ENCODE measurements at regions not wholly inside any gene's neighbourhood (a gene's known extent, or its start where the extent isn't known, plus 50 kb on each side); places are given as distances from the start of the nearest gene placed in this dataset.

DNA sequence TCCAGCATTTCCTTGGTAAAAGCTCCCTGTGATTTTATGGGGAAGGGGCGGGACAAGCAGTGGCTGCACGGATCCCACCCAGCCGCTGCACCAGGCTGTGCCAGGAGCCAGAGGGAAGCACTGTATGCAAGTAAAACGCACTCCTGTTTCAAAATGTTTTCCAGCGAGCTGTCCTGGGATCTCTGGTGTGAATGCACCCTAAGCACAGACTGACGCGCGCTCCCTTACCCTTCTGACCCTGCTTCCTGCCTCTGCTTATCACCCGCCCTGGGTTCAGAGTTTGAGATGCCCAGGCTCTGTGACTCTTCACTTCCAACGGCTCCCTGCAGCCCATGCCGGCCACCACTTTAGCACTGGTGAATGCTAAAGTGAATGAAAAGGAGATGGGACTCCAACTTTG, 131.2 kb downstream of the RHOU start:
- Histone ChIP-seq H3K4me3 (ENCODE audit: insufficient read depth, low read length) (no peak overlapping the region), H3K4me2 (ENCODE audit: insufficient read depth, low read length) (no peak overlapping the region), H3K36me3 (ENCODE audit: insufficient read depth, low read length) (no peaks in the 10 kb centered on the region), H3K79me2 (ENCODE audit: insufficient read depth, low read length) (no peaks in the 10 kb centered on the region), H3K9me3 (ENCODE audit: low read depth, low read length) (no peaks in the 10 kb centered on the region), H3K27me3 (ENCODE audit: insufficient read depth, low read length) (peaks cover 10% of the 10 kb centered on the region), H3K27ac (ENCODE audit: low read depth, low read length) (no peak overlapping the region), H2AFZ (ENCODE audit: low read length) (no peak overlapping the region), H3K4me1 (ENCODE audit: insufficient read depth, low read length) (no peaks in the 10 kb centered on the region), H4K20me1 (ENCODE audit: insufficient read depth, low read length) (no peaks in the 10 kb centered on the region)
- no peak for TF ChIP-seq CTCF (IDR thresholded peaks at IDR 0.05; ENCODE audit: extremely low read depth, low read depth, low read length)
- DNase-seq (ENCODE audit: insufficient read length, low spot score, missing footprints), result no peak

GRCh38 chr1:228867108-228867950, 132.1 kb downstream of the RHOU start:
- Histone ChIP-seq H3K36me3 (ENCODE audit: insufficient read depth, low read length) (no peaks in the 10 kb centered on the region), H3K4me3 (ENCODE audit: insufficient read depth, low read length) (no peak overlapping the region), H3K27me3 (ENCODE audit: insufficient read depth, low read length) (peaks cover 5% of the 10 kb centered on the region), H3K79me2 (ENCODE audit: insufficient read depth, low read length) (no peaks in the 10 kb centered on the region), H2AFZ (ENCODE audit: low read length) (no peak overlapping the region), H4K20me1 (ENCODE audit: insufficient read depth, low read length) (no peaks in the 10 kb centered on the region), H3K4me2 (ENCODE audit: insufficient read depth, low read length) (no peak overlapping the region), H3K9me3 (ENCODE audit: low read depth, low read length) (no peaks in the 10 kb centered on the region), H3K4me1 (ENCODE audit: insufficient read depth, low read length) (no peaks in the 10 kb centered on the region), H3K27ac (ENCODE audit: low read depth, low read length) (no peak overlapping the region)
- DNase-seq (ENCODE audit: insufficient read length, low spot score, missing footprints), result no peak
- TF ChIP-seq CTCF (IDR thresholded peaks at IDR 0.05; ENCODE audit: extremely low read depth, low read depth, low read length), result no peak

DNA sequence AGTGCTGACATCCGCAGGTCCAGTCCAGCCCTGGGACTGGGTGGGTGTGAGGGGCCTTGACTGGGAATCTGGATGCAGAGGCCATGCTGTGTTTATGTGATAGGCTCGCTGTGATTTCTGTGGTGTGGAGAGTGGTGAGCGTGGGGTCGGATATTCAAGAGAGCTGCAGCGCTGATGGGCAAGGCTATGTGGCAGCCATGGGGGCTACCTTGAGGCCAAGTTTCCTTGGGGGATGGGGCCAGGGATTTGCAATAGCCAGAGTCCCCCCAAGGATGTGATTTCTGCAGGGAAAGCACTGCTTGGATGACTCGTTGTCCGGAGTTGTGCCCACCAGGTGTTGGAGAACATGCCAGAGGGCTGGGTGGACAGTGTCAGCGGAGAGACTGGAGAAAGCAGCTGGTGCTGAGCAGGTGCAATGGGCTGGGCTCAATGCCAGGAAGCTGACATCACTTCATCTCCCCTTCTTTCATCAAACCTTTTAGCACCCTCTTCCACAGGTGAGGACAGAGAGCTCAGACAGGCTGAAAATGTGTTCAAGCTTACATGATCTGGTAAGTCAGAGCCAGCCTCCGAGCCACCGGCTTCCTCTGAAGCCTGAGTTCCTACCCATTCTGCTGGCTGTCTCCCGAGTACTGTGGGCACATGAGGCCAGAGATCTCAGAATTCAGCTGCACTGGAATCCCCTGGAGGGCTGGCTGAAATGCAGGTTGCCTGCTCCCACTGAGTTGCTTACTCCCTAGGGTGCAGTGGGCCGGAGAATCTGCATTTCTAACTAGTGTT, 132.9 kb downstream of the RHOU start:
- Histone ChIP-seq H3K27ac (ENCODE audit: low read depth, low read length) (no peak overlapping the region), H2AFZ (ENCODE audit: low read length) (no peak overlapping the region), H3K27me3 (ENCODE audit: insufficient read depth, low read length) (peaks cover 5% of the 10 kb centered on the region), H3K4me3 (ENCODE audit: insufficient read depth, low read length) (no peak overlapping the region), H3K4me1 (ENCODE audit: insufficient read depth, low read length) (no peaks in the 10 kb centered on the region), H3K36me3 (ENCODE audit: insufficient read depth, low read length) (no peaks in the 10 kb centered on the region), H3K4me2 (ENCODE audit: insufficient read depth, low read length) (no peak overlapping the region), H4K20me1 (ENCODE audit: insufficient read depth, low read length) (no peaks in the 10 kb centered on the region), H3K79me2 (ENCODE audit: insufficient read depth, low read length) (no peaks in the 10 kb centered on the region), H3K9me3 (ENCODE audit: low read depth, low read length) (no peaks in the 10 kb centered on the region)
- TF ChIP-seq CTCF (IDR thresholded peaks at IDR 0.05; ENCODE audit: extremely low read depth, low read depth, low read length), result no peak
- DNase-seq (ENCODE audit: insufficient read length, low spot score, missing footprints), result no peak

DNA sequence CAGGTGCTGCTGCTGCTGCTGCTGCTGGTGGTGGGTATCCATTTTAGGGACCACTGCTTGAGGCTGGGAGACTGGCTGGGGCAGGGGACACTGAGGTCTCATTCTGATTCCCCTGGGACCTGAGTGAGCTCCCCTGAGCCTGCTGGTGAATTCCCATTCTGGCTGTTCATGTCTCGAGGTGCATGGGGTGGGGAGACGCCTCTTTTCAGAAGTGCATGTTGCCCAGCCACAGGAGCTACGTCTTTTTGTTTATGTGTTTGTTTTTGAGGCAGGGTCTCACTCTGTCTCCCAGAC, 133.4 kb downstream of the RHOU start:
- no peak overlapping the region for H3K4me2 ChIP-seq (ENCODE audit: insufficient read depth, low read length)
- H3K79me2 ChIP-seq (ENCODE audit: insufficient read depth, low read length), result no peaks in the 10 kb centered on the region
- H3K9me3 ChIP-seq (ENCODE audit: low read depth, low read length), result no peaks in the 10 kb centered on the region
- DNase-seq (ENCODE audit: insufficient read length, low spot score, missing footprints), result no peak
- H3K4me3 ChIP-seq (ENCODE audit: insufficient read depth, low read length), result no peak overlapping the region
- no peaks in the 10 kb centered on the region for H3K36me3 ChIP-seq (ENCODE audit: insufficient read depth, low read length)
- no peak overlapping the region for H2AFZ ChIP-seq (ENCODE audit: low read length)
- H3K27ac ChIP-seq (ENCODE audit: low read depth, low read length), result no peak overlapping the region
- peaks cover 3% of the 10 kb centered on the region for H3K27me3 ChIP-seq (ENCODE audit: insufficient read depth, low read length)
- TF ChIP-seq CTCF (IDR thresholded peaks at IDR 0.05; ENCODE audit: extremely low read depth, low read depth, low read length), result no peak
- no peaks in the 10 kb centered on the region for H3K4me1 ChIP-seq (ENCODE audit: insufficient read depth, low read length)
- H4K20me1 ChIP-seq (ENCODE audit: insufficient read depth, low read length), result no peaks in the 10 kb centered on the region
